ENCODE measurements at regions not wholly inside any gene's neighbourhood (a gene's known extent, or its start where the extent isn't known, plus 50 kb on each side); places are given as distances from the start of the nearest gene placed in this dataset.
"Not testable (repeated sequence)": the region's sequence is repeated elsewhere in the genome, so short reads cannot be mapped to it uniquely, and the experiment has no call there.

GRCh38 chr5:67802766-67803165 is 412.8 kb upstream of the PIK3R1 start:
- no peak for DNase-seq

DNA sequence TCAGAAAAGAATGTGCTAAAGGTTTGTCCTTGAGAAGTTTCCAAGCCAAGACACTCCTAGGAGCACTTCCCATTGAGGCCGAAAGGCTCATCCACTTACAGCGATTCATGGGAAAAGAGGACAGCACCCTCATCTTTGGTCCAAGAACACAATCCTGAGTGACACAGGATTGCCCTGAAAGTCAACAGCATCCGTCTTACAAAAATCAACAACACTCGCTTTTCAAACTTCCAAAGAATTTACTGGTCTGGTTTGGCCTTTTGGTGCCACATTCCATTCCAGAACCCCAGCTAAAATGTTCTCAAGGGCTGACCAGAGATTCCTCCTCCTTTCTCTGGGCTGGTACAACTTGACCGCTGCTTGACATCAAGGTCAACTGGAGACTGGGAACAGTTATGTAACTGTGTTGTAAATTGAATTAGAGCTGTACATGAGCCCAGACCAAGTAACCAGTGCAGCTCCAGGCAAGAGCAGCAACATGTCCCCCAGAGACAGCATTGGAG is 415.8 kb upstream of the PIK3R1 start:
- no peak for DNase-seq

DNA sequence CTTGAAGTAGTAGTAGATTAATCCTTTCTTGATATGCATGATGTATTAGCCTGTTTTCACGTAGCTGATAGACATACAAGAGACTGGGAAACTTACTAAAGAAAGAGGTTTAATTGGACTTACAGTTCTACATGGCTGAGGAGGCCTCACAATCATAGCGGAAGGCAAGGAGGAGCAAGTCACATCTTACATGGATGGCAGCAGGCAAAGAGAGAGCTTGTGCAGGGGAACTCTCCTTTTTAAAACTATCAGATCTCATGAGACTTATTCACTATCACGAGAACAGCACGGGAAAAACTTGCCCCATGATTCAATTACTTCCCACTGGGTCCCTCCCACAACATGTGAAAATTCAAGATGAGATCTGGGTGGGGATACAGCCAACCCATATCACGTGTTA is 417.1 kb upstream of the PIK3R1 start:
- not testable (repeated sequence) for DNase-seq

- no peak for DNase-seq
These were observed 419.6 kb upstream of the PIK3R1 start for GRCh38 chr5:67795781-67796477.

DNA sequence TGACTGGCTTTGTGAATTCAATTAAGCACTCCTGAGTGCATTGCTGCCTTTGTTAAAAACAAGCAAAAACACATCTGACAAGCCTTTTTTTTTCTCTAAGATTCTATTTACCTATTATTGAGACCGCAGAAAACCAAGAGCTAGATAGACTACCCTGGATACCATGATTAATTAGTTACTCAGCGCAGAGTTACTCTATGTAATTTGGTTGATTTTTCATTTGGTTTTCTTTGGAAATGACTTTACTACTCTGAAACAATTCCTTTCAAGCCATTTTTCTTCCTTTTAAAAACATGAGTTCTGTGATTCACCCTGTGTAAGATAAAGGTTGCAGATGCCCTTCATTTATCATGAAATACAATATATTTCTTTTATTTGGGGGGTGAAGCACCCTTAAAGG is 421.6 kb upstream of the PIK3R1 start:
- DNase-seq: no peak

- DNase-seq: no peak
These were observed 422.1 kb upstream of the PIK3R1 start for GRCh38 chr5:67793418-67793817.

DNA sequence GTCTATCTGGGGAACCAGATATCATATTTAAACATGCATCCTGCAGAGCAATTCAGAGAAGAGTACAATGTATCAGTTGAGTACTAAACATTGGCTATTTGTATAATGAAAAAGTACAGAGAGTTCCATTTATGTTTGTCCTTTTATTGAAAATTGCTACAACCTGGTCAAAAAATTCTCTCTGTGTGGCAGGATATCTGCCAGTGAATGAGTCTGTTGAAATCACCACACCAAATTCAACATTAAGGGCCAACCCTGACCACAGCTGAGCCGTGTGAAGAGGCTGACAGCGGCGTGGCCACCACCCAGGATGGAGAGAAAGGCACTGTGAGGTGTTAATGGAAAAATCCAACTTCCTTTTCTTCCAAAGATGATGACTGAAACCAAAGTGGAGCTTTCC is 422.7 kb upstream of the PIK3R1 start:
- DNase-seq: no peak

GRCh38 chr5:67790390-67790789 is 425.2 kb upstream of the PIK3R1 start:
- no peak for DNase-seq

- not testable (repeated sequence) for DNase-seq
These were observed 435.5 kb upstream of the PIK3R1 start for GRCh38 chr5:67779893-67780623.

- DNase-seq: no peak
These were observed 440.8 kb upstream of the PIK3R1 start for GRCh38 chr5:67774786-67775185.

GRCh38 chr5:67774267-67774552 is 441.3 kb upstream of the PIK3R1 start:
- DNase-seq: no peak

- DNase-seq: no peak
These were observed 441.9 kb upstream of the PIK3R1 start for GRCh38 chr5:67773411-67774266.

- DNase-seq: no peak
These were observed 443.8 kb upstream of the PIK3R1 start for GRCh38 chr5:67771791-67772190.

DNA sequence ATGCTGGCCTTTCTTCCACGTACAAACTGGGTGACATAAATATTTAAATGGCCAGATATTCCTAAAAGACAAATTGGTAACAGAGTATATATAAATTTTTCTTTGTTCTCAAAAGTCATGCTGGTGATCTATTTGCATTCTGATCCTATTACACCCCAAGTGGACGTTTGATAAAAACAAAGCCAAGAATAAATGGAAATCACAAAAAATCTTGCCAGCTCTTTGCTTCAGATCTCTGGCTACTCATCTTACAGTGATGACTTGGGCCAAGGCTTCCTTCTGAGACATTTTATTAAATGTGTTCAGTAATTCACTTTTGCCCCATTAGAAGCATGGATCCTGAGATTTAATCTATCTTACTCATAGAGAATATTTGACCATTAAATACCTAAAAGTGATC is 444.3 kb upstream of the PIK3R1 start:
- no peak for DNase-seq

GRCh38 chr5:67770431-67771025 is 445.0 kb upstream of the PIK3R1 start:
- no peak for DNase-seq

GRCh38 chr5:67765697-67766096 is 449.9 kb upstream of the PIK3R1 start:
- no peak for DNase-seq

DNA sequence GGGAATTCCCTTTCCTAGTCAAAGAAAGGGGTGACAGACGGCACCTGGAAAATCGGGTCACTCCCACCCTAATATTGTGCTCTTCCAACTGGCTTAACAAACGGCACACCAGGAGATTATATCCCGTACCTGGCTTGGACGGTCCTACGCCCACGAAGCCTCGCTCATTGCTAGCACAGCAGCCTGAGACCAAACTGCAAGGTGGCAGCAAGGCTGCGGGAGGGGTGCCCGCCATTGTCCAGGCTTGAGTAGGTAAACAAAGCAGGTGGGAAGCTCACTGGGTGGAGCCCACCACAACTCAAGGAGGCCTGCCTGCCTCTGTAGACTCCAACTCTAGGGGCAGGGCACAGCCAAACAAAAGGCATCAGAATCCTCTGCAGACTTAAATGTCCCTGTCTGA is 457.8 kb upstream of the PIK3R1 start:
- not testable (repeated sequence) for DNase-seq

DNA sequence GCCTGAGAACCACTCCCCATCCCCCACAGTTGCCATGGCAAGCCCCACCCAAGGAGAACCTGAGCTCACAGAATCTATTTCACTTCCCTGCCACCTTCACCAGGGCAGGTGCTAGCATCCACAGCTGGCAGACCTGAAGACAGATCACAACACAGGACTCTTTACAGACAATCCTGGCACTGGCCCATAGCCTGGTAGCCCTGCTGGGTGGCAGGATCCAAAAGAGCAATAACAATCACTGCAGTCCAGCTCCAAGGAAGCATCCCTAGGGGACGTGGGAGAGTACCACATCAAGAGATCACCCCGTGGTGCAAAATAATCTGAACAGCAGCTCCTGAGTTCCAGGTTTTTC is 463.2 kb upstream of the PIK3R1 start:
- no peak for DNase-seq

GRCh38 chr5:67748165-67748690 is 467.3 kb upstream of the PIK3R1 start:
- DNase-seq: no peak

- DNase-seq: no peak
These were observed 468.5 kb upstream of the PIK3R1 start for GRCh38 chr5:67747096-67747495.

DNA sequence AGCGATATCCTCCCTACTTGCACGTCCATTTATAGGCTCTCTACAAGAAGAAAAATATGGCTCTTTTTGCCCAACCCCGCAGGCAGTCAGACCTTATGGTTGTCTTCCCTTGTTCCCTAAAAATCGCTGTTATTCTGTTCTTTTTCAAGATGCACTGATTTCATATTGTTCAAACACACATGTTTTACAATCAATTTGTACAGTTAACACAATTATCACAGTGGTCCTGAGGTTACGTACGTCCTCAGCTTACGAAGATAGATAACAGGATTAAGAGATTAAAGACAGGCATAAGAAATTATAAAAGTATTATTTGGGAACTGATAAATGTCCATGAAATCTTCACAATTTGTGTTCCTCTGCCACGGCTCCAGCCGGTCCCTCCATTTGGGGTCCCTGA is 468.9 kb upstream of the PIK3R1 start:
- not testable (repeated sequence) for DNase-seq

- no peak for DNase-seq
These were observed 469.5 kb upstream of the PIK3R1 start for GRCh38 chr5:67746103-67746502.

DNA sequence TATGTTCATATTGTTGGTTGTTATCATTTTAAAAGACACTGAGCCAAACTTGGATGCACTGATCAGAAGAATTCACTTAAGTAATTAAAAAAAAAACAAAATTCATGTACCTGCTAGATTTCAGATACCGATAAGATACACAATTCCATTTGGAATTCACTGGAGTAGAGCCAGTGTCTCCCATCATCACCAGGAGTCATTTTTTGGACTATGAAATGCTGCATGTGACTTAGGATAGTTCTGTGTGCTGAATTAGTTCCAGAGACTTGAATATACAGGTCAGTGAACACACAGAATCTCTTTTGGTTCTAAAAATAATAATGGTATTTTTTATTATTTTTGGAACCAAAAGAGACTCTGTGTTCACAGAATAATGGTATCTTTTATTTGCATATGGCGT is 482.6 kb upstream of the PIK3R1 start:
- DNase-seq: no peak

Data from NCI-H1694 treated with DMSO at 0.1 percent for 48 hours (cell line).